Right lobe of liver (tissue), 4 donors: ENCODE measurements at regions not wholly inside any gene's neighbourhood (a gene's known extent, or its start where the extent isn't known, plus 50 kb on each side); places are given as distances from the start of the nearest gene placed in this dataset.

Experiments used
- POLR2A ChIP-seq: fragments of 450-650 bp; IDR thresholded peaks from one replicate; pipeline ENCODE4 v1.6.1; 2017; ENCODE audit warnings: antibody characterized with exemption, mild to moderate bottlenecking
- TF ChIP-seq, protein P1 (sequence below), 4 donors: fragments of 200-600 bp in 3 of 4; fragments of 450-650 bp in 1 of 4; IDR thresholded peaks; one replicate each; pipeline versions ENCODE4 v1.5.1 to v1.8.0; 2016 to 2022; ENCODE audit warnings: antibody characterized with exemption in 4 of 4, mild to moderate bottlenecking in 2 of 4
- donor health status: DM: no; HTN: no; CAD: no.
- donor health status: DM: no; HTN: no; CAD: no.
- donor health status: DM: no; HTN: yes; CAD: no.

DNA sequence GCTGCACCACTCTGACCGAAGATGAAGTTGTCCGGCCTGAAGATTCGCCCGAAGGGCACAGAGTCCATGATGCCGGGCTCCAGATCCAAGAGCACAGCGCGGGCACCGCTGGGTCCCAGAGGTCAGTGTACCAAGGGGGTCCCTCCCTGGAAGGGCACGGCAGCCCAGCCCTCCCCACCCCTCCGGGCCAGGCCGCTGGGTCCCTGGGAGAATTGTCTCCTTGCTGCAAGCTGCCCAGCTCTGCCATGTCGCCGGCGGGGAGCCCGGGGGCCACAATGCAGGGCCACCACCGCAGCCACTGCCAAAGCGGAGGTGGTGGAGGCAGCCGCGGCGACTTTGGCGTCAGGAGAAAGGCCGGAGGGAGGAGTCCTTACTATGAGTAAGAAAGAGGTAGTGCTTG lies 189.5 kb upstream of the CYRIA start:
- TF ChIP-seq, protein P1, sequence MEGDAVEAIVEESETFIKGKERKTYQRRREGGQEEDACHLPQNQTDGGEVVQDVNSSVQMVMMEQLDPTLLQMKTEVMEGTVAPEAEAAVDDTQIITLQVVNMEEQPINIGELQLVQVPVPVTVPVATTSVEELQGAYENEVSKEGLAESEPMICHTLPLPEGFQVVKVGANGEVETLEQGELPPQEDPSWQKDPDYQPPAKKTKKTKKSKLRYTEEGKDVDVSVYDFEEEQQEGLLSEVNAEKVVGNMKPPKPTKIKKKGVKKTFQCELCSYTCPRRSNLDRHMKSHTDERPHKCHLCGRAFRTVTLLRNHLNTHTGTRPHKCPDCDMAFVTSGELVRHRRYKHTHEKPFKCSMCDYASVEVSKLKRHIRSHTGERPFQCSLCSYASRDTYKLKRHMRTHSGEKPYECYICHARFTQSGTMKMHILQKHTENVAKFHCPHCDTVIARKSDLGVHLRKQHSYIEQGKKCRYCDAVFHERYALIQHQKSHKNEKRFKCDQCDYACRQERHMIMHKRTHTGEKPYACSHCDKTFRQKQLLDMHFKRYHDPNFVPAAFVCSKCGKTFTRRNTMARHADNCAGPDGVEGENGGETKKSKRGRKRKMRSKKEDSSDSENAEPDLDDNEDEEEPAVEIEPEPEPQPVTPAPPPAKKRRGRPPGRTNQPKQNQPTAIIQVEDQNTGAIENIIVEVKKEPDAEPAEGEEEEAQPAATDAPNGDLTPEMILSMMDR (IDR thresholded peaks at IDR 0.05) = no peak
- no peak for TF ChIP-seq POLR2A
